22Rv1 (cell line): ENCODE measurements at regions not wholly inside any gene's neighbourhood (a gene's known extent, or its start where the extent isn't known, plus 50 kb on each side); places are given as distances from the start of the nearest gene placed in this dataset.

Experiments
- CTCF ChIP-seq: fragments of 450-650 bp; IDR thresholded peaks from 2 replicates; pipeline ENCODE4 v1.5.1; 2017; ENCODE audit warnings: mild to moderate bottlenecking
- ZFX ChIP-seq: fragments of 450-650 bp; IDR thresholded peaks from 2 replicates; pipeline ENCODE4 v1.6.1; 2017; ENCODE audit warnings: antibody characterized with exemption, borderline replicate concordance

- TF ChIP-seq CTCF: peak; percentile 78
- TF ChIP-seq ZFX: no peak
Observed at GRCh38 chr2:207474863-207475485, 54.8 kb upstream of the CREB1 start.
